D721Med (cell line): ENCODE measurements at regions not wholly inside any gene's neighbourhood (a gene's known extent, or its start where the extent isn't known, plus 50 kb on each side); places are given as distances from the start of the nearest gene placed in this dataset.
"Not testable (repeated sequence)": the region's sequence is repeated elsewhere in the genome, so short reads cannot be mapped to it uniquely, and the experiment has no call there.

Experiments
- DNase-seq: peaks from one replicate; pipeline ENCODE4 v3.0.0; 2011; ENCODE audit warnings: low spot score; ENCODE audit not compliant: insufficient read length
- FAIRE-seq: peaks from 2 replicates; lab custom pipeline; 2011; peaks lifted over from hg19 to GRCh38; lab: Jason Lieb, UNC
- TF ChIP-seq, protein P1 (sequence below): IDR thresholded peaks from 2 replicates; pipeline ENCODE4 v1.5.1; 2012; ENCODE audit warnings: mild to moderate bottlenecking, control low read depth; ENCODE audit not compliant: insufficient read depth; ENCODE audit errors: missing control alignments

DNA sequence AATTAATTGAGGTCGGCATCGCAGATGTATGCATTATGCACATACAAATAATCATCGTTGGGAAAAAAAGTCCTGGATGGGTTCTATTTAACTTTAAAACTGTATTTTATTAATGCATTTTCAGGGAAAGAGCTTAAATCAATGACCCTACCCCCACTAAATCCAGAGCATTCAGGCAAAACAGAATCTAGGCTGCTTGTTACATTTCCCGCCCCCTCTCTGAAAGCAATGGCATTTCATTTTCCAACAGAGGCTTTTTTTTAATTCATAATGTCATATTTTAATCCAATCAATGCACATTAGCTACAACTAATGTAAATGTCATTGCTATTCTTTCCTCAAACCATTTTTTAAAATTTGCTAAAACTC is 117.4 kb upstream of the GRIA1 start:
- TF ChIP-seq, protein P1, sequence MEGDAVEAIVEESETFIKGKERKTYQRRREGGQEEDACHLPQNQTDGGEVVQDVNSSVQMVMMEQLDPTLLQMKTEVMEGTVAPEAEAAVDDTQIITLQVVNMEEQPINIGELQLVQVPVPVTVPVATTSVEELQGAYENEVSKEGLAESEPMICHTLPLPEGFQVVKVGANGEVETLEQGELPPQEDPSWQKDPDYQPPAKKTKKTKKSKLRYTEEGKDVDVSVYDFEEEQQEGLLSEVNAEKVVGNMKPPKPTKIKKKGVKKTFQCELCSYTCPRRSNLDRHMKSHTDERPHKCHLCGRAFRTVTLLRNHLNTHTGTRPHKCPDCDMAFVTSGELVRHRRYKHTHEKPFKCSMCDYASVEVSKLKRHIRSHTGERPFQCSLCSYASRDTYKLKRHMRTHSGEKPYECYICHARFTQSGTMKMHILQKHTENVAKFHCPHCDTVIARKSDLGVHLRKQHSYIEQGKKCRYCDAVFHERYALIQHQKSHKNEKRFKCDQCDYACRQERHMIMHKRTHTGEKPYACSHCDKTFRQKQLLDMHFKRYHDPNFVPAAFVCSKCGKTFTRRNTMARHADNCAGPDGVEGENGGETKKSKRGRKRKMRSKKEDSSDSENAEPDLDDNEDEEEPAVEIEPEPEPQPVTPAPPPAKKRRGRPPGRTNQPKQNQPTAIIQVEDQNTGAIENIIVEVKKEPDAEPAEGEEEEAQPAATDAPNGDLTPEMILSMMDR, result no peak
- DNase-seq (no peak), FAIRE-seq (no peak)

DNA sequence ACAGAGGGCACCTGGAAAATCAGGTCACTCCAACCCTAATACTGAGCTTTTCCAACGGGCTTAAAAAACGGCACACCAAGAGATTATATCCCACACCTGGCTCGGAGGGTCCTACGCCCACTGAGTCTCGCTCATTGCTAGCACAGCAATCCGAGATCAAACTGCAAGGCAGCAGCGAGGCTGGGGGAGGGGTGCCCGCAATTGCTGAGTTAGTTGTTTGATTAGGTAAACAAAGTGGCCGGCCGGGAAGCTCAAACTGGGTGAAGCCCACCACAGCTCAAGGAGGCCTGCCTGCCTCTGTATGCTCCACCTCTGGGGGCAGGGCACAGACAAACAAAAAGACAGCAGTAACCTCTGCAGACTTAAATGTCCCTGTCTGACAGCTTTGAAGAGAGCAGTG is 108.8 kb upstream of the GRIA1 start:
- not testable (repeated sequence) for DNase-seq, FAIRE-seq

DNA sequence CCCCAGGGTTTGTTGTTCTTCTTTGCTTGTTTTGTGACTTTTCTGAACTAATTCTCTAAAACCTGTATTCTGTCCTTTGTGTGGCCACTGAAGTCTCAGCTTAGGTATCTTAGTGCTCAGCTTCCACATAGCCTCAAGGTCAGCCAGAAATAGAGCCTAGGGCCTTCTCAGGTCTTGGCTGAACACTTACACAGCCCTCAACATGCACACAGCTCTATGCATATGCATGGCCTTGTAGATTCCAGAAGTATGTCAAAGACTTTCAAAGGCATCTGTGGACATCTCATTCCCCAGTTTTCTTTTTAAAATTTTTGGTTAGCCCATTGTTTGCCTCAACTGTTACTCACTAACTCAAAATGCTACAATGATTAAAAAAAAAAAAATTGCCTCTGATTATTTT is 99.9 kb upstream of the GRIA1 start:
- DNase-seq (no peak), FAIRE-seq (no peak)
- TF ChIP-seq, protein P1, result no peak

DNA sequence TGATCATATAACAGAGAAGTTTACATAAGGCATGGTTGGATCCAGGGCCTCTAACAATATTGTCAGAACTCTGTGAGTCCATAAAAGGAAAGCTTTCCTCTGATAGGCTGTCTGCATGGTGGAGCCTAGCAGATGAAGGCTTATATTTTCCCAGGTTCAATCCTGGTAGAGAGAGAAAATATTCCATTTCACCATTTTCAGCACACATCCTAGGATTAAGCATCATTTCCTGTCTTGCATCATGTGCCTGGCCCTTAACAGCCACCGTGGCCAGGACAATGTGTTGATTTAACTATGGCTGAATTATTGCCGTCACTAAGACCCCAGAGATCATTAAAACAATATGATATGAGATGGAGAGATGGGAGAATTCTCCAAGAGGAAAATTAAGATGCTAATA is 90.9 kb upstream of the GRIA1 start:
- DNase-seq (no peak), FAIRE-seq (no peak)
- TF ChIP-seq, protein P1, result no peak

DNA sequence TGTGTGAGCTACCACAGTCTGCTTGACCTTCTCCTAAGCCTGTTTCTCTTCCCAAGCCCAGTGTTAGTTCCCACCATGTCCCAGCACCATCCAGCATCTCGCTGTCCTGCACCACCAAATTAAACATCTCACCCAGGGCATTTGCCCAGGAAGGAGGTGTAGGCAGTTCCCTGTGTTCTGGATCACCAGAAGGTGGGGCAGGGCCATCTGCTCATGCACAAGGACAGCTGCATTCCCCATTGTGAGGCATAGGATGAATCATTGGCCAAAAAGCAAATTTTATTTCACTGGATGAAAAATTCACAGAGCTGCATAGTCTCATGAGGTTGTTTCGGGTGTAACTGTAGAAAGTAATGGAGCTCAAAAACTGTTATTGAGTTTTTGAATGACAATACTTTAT is 89.5 kb upstream of the GRIA1 start:
- FAIRE-seq, result no peak
- no peak for DNase-seq
- TF ChIP-seq, protein P1, result no peak

DNA sequence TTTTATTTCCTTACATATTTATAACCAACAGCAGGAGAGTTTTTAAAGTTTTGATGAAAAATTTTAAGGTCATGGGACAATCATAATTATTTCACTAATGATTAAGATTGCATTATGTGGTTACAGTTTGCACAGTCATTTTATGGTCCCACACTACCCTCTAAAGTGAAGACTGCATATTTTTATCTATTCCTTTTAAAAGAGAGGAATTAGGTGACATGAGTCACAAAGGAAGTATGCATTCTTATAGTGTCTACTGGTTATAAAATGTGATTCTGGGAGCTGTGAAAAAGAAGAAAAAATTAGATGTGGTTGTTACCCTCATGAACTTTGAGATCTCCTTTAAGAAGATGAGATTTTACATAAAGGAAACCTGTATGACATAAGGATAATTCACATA is 87.9 kb upstream of the GRIA1 start:
- TF ChIP-seq, protein P1, result no peak
- no peak for FAIRE-seq
- DNase-seq, result no peak

DNA sequence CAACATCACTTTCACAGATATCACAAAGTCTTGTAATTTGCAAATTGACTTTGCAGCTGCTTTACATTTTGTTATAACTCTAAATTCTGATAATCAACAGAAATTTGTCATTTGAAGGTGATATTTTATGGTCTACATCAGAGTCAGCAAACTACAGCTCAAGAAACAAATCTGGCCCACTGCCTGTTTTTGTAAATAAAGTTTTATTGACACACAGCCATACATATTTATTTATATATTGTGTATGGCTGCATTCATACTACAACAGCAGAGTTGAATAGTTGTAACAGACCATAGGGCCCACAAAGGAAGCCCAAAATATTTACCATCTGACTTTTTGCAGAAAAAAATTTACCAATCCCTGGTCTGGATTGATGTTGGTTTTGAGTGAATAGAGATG is 87.0 kb upstream of the GRIA1 start:
- no peak for FAIRE-seq

More for the DNA sequence above, 87.0 kb upstream of the GRIA1 start:
- TF ChIP-seq, protein P1, result no peak
- no peak for DNase-seq
